ENCODE measurements at regions not wholly inside any gene's neighbourhood (a gene's known extent, or its start where the extent isn't known, plus 50 kb on each side); places are given as distances from the start of the nearest gene placed in this dataset.
A peak's percentile ranks its signal among the peaks of the same experiment; 100 is the strongest.
"Not testable (repeated sequence)": the region's sequence is repeated elsewhere in the genome, so short reads cannot be mapped to it uniquely, and the experiment has no call there.

- no peak for DNase-seq (ENCODE audit: low spot score)
Observed at GRCh38 chr11:49499117-49499516, 290.7 kb upstream of the FOLH1 start.

GRCh38 chr11:49505231-49505630 lies 296.8 kb upstream of the FOLH1 start:
- DNase-seq (ENCODE audit: low spot score) = no peak

- DNase-seq (ENCODE audit: low spot score) = peak; percentile 44
Observed at GRCh38 chr11:49526240-49526829, 317.9 kb upstream of the FOLH1 start.

GRCh38 chr11:49533204-49533603 lies 324.8 kb upstream of the FOLH1 start:
- DNase-seq (ENCODE audit: low spot score) = no peak

GRCh38 chr11:49538927-49539326 lies 330.5 kb upstream of the FOLH1 start:
- DNase-seq (ENCODE audit: low spot score) = not testable (repeated sequence)

- not testable (repeated sequence) for DNase-seq (ENCODE audit: low spot score)
Observed at GRCh38 chr11:49558261-49558847, 350.0 kb upstream of the FOLH1 start.

- DNase-seq (ENCODE audit: low spot score) = not testable (repeated sequence)
Observed at GRCh38 chr11:49560593-49560992, 352.2 kb upstream of the FOLH1 start.

- not testable (repeated sequence) for DNase-seq (ENCODE audit: low spot score)
Observed at GRCh38 chr11:49561240-49561880, 353.0 kb upstream of the FOLH1 start.

GRCh38 chr11:49562262-49562661 lies 353.9 kb upstream of the FOLH1 start:
- not testable (repeated sequence) for DNase-seq (ENCODE audit: low spot score)

GRCh38 chr11:49579492-49579891 lies 371.1 kb upstream of the FOLH1 start:
- DNase-seq (ENCODE audit: low spot score) = not testable (repeated sequence)

- DNase-seq (ENCODE audit: low spot score) = not testable (repeated sequence)
Observed at GRCh38 chr11:49585495-49585894, 366.7 kb upstream of the OR4C13 start.

GRCh38 chr11:49608892-49609291 lies 343.3 kb upstream of the OR4C13 start:
- DNase-seq (ENCODE audit: low spot score) = not testable (repeated sequence)

- not testable (repeated sequence) for DNase-seq (ENCODE audit: low spot score)
Observed at GRCh38 chr11:49623872-49624271, 328.3 kb upstream of the OR4C13 start.

GRCh38 chr11:49670705-49671104 lies 281.5 kb upstream of the OR4C13 start:
- DNase-seq (ENCODE audit: low spot score) = not testable (repeated sequence)

- not testable (repeated sequence) for DNase-seq (ENCODE audit: low spot score)
Observed at GRCh38 chr11:49702121-49702520, 250.1 kb upstream of the OR4C13 start.

- DNase-seq (ENCODE audit: low spot score) = not testable (repeated sequence)
Observed at GRCh38 chr11:49750447-49750846, 201.7 kb upstream of the OR4C13 start.

- not testable (repeated sequence) for DNase-seq (ENCODE audit: low spot score)
Observed at GRCh38 chr11:49750960-49751359, 201.2 kb upstream of the OR4C13 start.

- DNase-seq (ENCODE audit: low spot score) = not testable (repeated sequence)
Observed at GRCh38 chr11:49780791-49781190, 171.4 kb upstream of the OR4C13 start.

GRCh38 chr11:49782000-49782399 lies 170.2 kb upstream of the OR4C13 start:
- DNase-seq (ENCODE audit: low spot score) = not testable (repeated sequence)

- DNase-seq (ENCODE audit: low spot score) = not testable (repeated sequence)
Observed at GRCh38 chr11:49783841-49784240, 168.3 kb upstream of the OR4C13 start.

- not testable (repeated sequence) for DNase-seq (ENCODE audit: low spot score)
Observed at GRCh38 chr11:49789787-49790186, 162.4 kb upstream of the OR4C13 start.

GRCh38 chr11:49798206-49798837 lies 153.9 kb upstream of the OR4C13 start:
- not testable (repeated sequence) for DNase-seq (ENCODE audit: low spot score)

Measured in globus pallidus (tissue), 1 donor.